ENCODE measurements at regions not wholly inside any gene's neighbourhood (a gene's known extent, or its start where the extent isn't known, plus 50 kb on each side); places are given as distances from the start of the nearest gene placed in this dataset.
"Not testable (repeated sequence)": the region's sequence is repeated elsewhere in the genome, so short reads cannot be mapped to it uniquely, and the experiment has no call there.

- intact Hi-C loops (cut with DNase I): no loop called here
- ATAC-seq (ENCODE audit: poor library complexity) (no peak), DNase-seq (no peak)
Observed at GRCh38 chr18:75691483-75691882, 264.0 kb upstream of the SMIM21 start.

- intact Hi-C loops (cut with DNase I): not testable (repeated sequence)
Observed at GRCh38 chr18:75690283-75690682, 262.8 kb upstream of the SMIM21 start.

GRCh38 chr18:75687626-75688025 lies 260.1 kb upstream of the SMIM21 start:
- ATAC-seq (ENCODE audit: poor library complexity) (no peak), DNase-seq (no peak)
- intact Hi-C loops (cut with DNase I): no loop called here

More at GRCh38 chr18:75690283-75690682, 262.8 kb upstream of the SMIM21 start:
- not testable (repeated sequence) for ATAC-seq (ENCODE audit: poor library complexity); DNase-seq

- DNase-seq (no peak), ATAC-seq (ENCODE audit: poor library complexity) (no peak)
- intact Hi-C loops (cut with DNase I): no loop called here
Observed at GRCh38 chr18:75683426-75683825, 255.9 kb upstream of the SMIM21 start.

- ATAC-seq (ENCODE audit: poor library complexity) (no peak), DNase-seq (no peak)
- intact Hi-C loops (cut with DNase I): no loop called here
Observed at GRCh38 chr18:75681538-75682115, 254.1 kb upstream of the SMIM21 start.

- ATAC-seq (ENCODE audit: poor library complexity): peak; percentile 92
- intact Hi-C loops (cut with DNase I): no loop called here
- DNase-seq: peak; percentile 79
Observed at GRCh38 chr18:75679331-75679730, 251.8 kb upstream of the SMIM21 start.

DNA sequence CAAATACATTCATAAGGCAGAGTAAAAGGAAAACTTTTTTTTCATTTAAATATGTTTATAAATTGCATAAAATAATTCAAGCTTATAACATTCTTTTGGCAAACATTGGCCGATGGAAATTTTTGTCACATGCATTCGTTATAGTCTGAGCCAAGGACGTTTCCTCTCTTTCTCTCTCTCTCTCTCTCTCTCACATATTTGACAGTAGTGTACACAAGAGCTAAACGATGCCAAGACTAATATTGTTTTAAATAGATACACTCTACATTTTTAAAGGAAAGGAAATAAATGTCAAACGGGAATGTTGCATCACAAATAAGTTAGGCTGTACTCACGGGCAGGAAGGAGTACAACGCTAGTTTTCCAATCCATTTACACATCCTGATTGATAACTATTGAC lies 251.1 kb upstream of the SMIM21 start:
- intact Hi-C loops (cut with DNase I): no loop called here
- ATAC-seq (ENCODE audit: poor library complexity): peak; percentile 46
- no peak for DNase-seq

- ATAC-seq (ENCODE audit: poor library complexity) (no peak), DNase-seq (no peak)
- intact Hi-C loops (cut with DNase I): no loop called here
Observed at GRCh38 chr18:75677696-75678455, 250.4 kb upstream of the SMIM21 start.

DNA sequence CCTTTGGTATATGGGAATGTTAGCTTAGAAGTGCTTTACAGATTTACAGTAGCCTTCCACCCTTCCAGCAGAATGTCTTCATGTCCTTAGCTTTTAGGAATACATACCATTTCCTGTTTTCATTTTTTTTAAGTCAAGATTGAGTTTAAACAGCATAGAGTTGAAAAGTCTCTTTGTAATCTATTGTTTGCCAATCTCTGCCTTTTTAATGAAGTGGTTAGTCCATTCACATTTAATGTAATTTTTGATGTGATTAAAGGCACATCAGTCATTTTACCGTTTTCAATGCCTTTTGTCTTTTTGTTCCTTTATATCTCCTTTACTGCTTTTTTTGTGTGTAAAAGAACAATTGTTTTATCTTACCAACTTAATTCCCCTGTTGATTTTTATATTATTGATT lies 233.4 kb upstream of the SMIM21 start:
- no peak for DNase-seq
- no peak for ATAC-seq (ENCODE audit: poor library complexity)
- intact Hi-C loops (cut with DNase I): no loop called here

- intact Hi-C loops (cut with DNase I): no loop called here
- DNase-seq (no peak), ATAC-seq (ENCODE audit: poor library complexity) (no peak)
Observed at GRCh38 chr18:75659535-75660023, 232.1 kb upstream of the SMIM21 start.

GRCh38 chr18:75658330-75658729 lies 230.8 kb upstream of the SMIM21 start:
- intact Hi-C loops (cut with DNase I): no loop called here
- no peak for ATAC-seq (ENCODE audit: poor library complexity)
- no peak for DNase-seq

DNA sequence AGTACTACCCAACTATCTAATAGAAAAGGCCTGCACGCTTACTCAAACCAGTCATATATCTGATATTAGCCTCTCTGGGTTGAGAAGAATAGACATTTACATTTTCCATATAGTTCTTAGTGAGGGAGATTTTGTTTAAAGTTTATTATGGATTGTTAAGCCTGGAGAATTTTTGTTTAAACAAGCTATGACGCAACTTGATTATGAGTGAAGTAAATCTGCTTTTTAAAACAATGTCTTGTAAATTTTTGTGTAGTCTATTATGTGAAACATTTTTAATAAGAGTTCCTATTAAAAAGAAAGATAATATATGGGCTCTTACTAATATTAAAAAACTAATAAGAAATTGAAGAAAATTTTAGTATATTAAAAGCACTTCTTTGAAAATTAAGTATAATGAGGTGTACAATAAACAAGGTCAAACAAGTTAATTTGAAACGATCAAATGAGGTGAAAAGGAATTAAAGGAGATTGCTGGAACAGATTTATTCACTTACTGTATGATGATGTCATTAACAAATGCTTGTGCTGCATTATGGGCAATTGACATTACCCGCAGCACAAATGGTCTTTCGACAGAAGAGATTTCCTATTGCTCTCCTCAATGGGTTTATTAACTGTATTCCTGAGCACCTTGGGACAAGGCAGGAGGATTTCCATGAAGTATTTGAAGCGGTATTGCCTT lies 229.2 kb upstream of the SMIM21 start:
- intact Hi-C loops (cut with DNase I): no loop called here
- ATAC-seq (ENCODE audit: poor library complexity) (no peak), DNase-seq (no peak)

- DNase-seq (no peak), ATAC-seq (ENCODE audit: poor library complexity) (no peak)
- intact Hi-C loops (cut with DNase I): no loop called here
Observed at GRCh38 chr18:75656035-75656434, 228.5 kb upstream of the SMIM21 start.

- peak; percentile 53 for DNase-seq
- intact Hi-C loops (cut with DNase I): no loop called here
- ATAC-seq (ENCODE audit: poor library complexity): no peak
Observed at GRCh38 chr18:75654851-75655751, 227.6 kb upstream of the SMIM21 start.

DNA sequence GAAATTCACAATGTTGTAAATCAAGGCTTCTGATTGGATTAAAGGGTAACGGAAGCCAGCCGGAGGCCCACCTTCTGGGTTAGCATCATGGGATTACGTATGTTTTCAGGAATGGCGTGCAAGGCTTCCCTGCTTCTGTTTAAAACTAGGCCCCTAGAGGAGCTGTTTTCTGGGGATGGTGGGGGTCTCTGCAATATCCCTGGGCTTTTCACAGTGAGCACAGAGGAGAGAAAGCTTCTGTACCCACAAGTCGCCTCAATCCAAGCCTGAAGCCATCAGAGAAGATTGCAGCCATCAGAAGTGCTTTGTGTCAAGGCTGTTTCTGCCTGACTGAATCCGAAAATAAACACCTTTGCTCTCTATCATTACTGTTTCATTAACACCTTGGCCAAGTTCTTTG lies 226.9 kb upstream of the SMIM21 start:
- no peak for ATAC-seq (ENCODE audit: poor library complexity)
- intact Hi-C loops (cut with DNase I): no loop called here
- DNase-seq: no peak

DNA sequence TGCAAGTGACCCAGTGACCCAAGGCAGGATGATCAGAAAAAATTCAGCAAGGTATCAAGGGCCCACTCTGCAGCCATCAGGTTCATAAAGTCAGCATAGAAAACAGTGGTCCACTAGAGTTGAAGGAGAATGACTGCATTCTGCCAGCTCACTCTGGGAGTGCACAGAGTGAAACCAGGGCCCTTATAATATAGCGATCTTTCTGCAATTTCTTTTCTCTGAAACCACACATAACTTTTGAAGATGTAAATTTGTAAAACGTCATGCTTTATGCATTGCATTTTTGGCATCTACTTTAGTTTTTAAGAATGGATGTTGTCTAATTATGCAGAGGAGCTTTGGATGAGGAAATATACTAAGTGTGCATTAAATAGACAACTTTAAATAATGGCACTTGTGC lies 225.0 kb upstream of the SMIM21 start:
- no peak for ATAC-seq (ENCODE audit: poor library complexity)
- no peak for DNase-seq
- intact Hi-C loops (cut with DNase I): no loop called here

- ATAC-seq (ENCODE audit: poor library complexity) (no peak), DNase-seq (no peak)
- intact Hi-C loops (cut with DNase I): no loop called here
Observed at GRCh38 chr18:75644871-75645270, 217.4 kb upstream of the SMIM21 start.

DNA sequence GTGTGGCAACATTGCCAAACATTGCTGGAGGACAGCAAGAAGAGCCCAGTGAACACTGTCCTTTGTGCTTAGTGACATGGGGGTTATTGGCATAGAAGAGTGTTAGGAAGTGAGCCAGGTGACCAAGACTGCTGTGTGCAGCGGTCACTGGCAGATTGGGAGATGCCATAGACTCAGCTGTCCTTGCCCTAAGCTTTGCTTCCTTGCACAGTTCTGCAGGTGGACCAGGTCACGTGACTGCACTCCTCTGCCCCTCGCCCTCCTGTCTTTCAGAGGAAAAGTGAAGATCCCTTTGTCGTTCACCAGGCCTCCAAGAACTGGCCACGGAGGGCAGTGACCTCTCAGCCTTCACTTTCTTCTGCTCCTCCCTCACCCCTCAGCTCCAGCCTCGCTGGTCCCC lies 215.6 kb upstream of the SMIM21 start:
- intact Hi-C loops (cut with DNase I): no loop called here
- ATAC-seq (ENCODE audit: poor library complexity): no peak
- no peak for DNase-seq

GRCh38 chr18:75639472-75639831 lies 211.9 kb upstream of the SMIM21 start:
- ATAC-seq (ENCODE audit: poor library complexity) (no peak), DNase-seq (no peak)
- intact Hi-C loops (cut with DNase I): no loop called here

Measured in Right ventricle myocardium superior (tissue), 1 donor.